Neuronal stem cell (in vitro differentiated cells): ENCODE measurements at regions not wholly inside any gene's neighbourhood (a gene's known extent, or its start where the extent isn't known, plus 50 kb on each side); places are given as distances from the start of the nearest gene placed in this dataset.

ENCODE experiments used
- DNase-seq: peaks from one replicate; pipeline ENCODE4 v3.0.0-alpha.2; 2013; ENCODE audit warnings: low spot score
- H2AFZ ChIP-seq: one replicate; pipeline ENCODE4 v1.6.1; 2013; ENCODE audit warnings: mild to moderate bottlenecking, low read length, inconsistent platforms
- H2AK5ac ChIP-seq: 2 replicates; pipeline ENCODE4 v1.6.1; 2013; ENCODE audit warnings: low read depth, mild to moderate bottlenecking, inconsistent platforms, low read length, moderate library complexity, mixed read lengths
- H2BK120ac ChIP-seq: 2 replicates; pipeline ENCODE4 v1.6.1; 2013; ENCODE audit warnings: low read depth, mild to moderate bottlenecking, inconsistent platforms, low read length, moderate library complexity, mixed read lengths
- H2BK12ac ChIP-seq: one replicate; pipeline ENCODE4 v1.6.1; 2013; ENCODE audit warnings: low read length, inconsistent platforms
- H2BK15ac ChIP-seq: 2 replicates; pipeline ENCODE4 v1.6.1; 2013; ENCODE audit warnings: mild to moderate bottlenecking, low read length, inconsistent platforms, mixed read lengths
- H2BK5ac ChIP-seq: one replicate; pipeline ENCODE4 v1.6.1; 2013; ENCODE audit warnings: inconsistent platforms, mild to moderate bottlenecking, low read length, moderate library complexity
- H3K14ac ChIP-seq: one replicate; pipeline ENCODE4 v1.6.1; 2013; ENCODE audit warnings: low read length, inconsistent platforms
- H3K18ac ChIP-seq: 2 replicates; pipeline ENCODE4 v1.6.1; 2013; ENCODE audit warnings: low read length, inconsistent platforms
- H3K23ac ChIP-seq: 2 replicates; pipeline ENCODE4 v1.6.1; 2013; ENCODE audit warnings: low read depth, mild to moderate bottlenecking, mixed read lengths, low read length, inconsistent platforms; ENCODE audit not compliant: poor library complexity
- H3K27ac ChIP-seq: replicated peaks from 3 replicates; pipeline ENCODE4 v1.5.1; 2013; ENCODE audit warnings: low read length, inconsistent platforms
- H3K27me3 ChIP-seq, 3 experiments: 2 replicates each; pipeline ENCODE4 v1.6.1; 2013; ENCODE audit warnings: low read length in 3 of 3, mild to moderate bottlenecking in 2 of 3, inconsistent platforms in 1 of 3, low read depth in 1 of 3, mixed read lengths in 1 of 3, moderate library complexity in 1 of 3; ENCODE audit not compliant: control insufficient read depth in 3 of 3, insufficient read depth in 3 of 3
- H3K36me3 ChIP-seq, 2 donors: replicated peaks in 1 of 2; 2 replicates each; pipeline ENCODE4 v1.6.1; 2013; ENCODE audit warnings: low read length in 2 of 2; ENCODE audit not compliant: control insufficient read depth in 2 of 2, insufficient read depth in 2 of 2
- H3K4ac ChIP-seq: 2 replicates; pipeline ENCODE4 v1.6.1; 2013; ENCODE audit warnings: inconsistent platforms, mild to moderate bottlenecking, low read length, moderate library complexity
- H3K4me1 ChIP-seq, 2 donors: 1 replicate in 1 of 2; 2 replicates in 1 of 2; pipeline ENCODE4 v1.6.1; 2013; ENCODE audit warnings: low read length in 2 of 2, low read depth in 1 of 2; ENCODE audit not compliant: control insufficient read depth in 2 of 2, insufficient read depth in 1 of 2
- H3K4me2 ChIP-seq: one replicate; pipeline ENCODE4 v1.6.1; 2013; ENCODE audit warnings: mild to moderate bottlenecking, low read length, inconsistent platforms; ENCODE audit not compliant: insufficient read depth, poor library complexity, severe bottlenecking
- H3K4me3 ChIP-seq, 2 donors: 2 replicates each; pipeline ENCODE4 v1.5.1; 2013; ENCODE audit warnings: low read length in 2 of 2, mild to moderate bottlenecking in 2 of 2, inconsistent platforms in 1 of 2, moderate library complexity in 1 of 2
- H3K79me1 ChIP-seq: one replicate; pipeline ENCODE4 v1.6.1; 2013; ENCODE audit warnings: low read depth, mild to moderate bottlenecking, inconsistent platforms, low read length, moderate library complexity
- H3K9ac ChIP-seq: one replicate; pipeline ENCODE4 v1.6.1; 2013; ENCODE audit warnings: mild to moderate bottlenecking, low read depth, low read length, inconsistent platforms; ENCODE audit not compliant: poor library complexity
- H3K9me3 ChIP-seq, 2 donors: replicated peaks in 1 of 2; 2 replicates each; pipeline versions ENCODE3 to v1.6.1; 2013; ENCODE audit warnings: low read length in 2 of 2, mild to moderate bottlenecking in 2 of 2, inconsistent platforms in 1 of 2, low read depth in 1 of 2, mixed read lengths in 1 of 2, moderate library complexity in 1 of 2; ENCODE audit not compliant: control insufficient read depth in 2 of 2, insufficient read depth in 1 of 2
- H4K8ac ChIP-seq: one replicate; pipeline ENCODE4 v1.6.1; 2013; ENCODE audit warnings: low read depth, mild to moderate bottlenecking, inconsistent platforms, low read length, moderate library complexity
- H4K91ac ChIP-seq: one replicate; pipeline ENCODE4 v1.6.1; 2013; ENCODE audit warnings: low read length, low read depth, mild to moderate bottlenecking, inconsistent platforms; ENCODE audit not compliant: poor library complexity
- WGBS, 2 donors: extraction: QIAGEN DNeasy Blood & Tissue Kit; methylation state at CpG; one replicate each; pipeline ENCODE4 v1.1.7; 2013; ENCODE audit warnings: missing lambda C conversion rate in 2 of 2, mixed read lengths in 1 of 2; ENCODE audit not compliant: insufficient read length in 2 of 2, insufficient replicate concordance in 1 of 2; ENCODE audit errors: extremely low coverage in 2 of 2; 5-methylcytosine and 5-hydroxymethylcytosine counted together

- DNase-seq: no peak
- Histone ChIP-seq H2AFZ (no peak overlapping the region), H4K8ac (no peak overlapping the region), H3K14ac (no peak overlapping the region), H2AK5ac (no peak overlapping the region), H3K4me2 (no peak overlapping the region), H3K4me1 (peaks cover 2 to 7% of the 10 kb centered on the region in 2 donors), H3K18ac (no peak overlapping the region), H3K27me3 (no peaks in the 10 kb centered on the region), H3K4ac (no peak overlapping the region), H3K27ac (no peak overlapping the region), H3K36me3 (no peaks in the 10 kb centered on the region), H3K9me3 (no peaks in the 10 kb centered on the region), H3K23ac (no peak overlapping the region), H3K9ac (no peak overlapping the region), H3K4me3 (no peak overlapping the region), H3K79me1 (no peaks in the 10 kb centered on the region), H2BK15ac (no peak overlapping the region), H4K91ac (no peak overlapping the region), H2BK120ac (no peak overlapping the region), H2BK12ac (no peak overlapping the region), H2BK5ac (no peak overlapping the region)
- no CpG with 5 or more reads among the region's 4 CpGs for WGBS, 2 donors
These were observed 945.9 kb upstream of the CITED2 start for GRCh38 chr6:140320081-140321080.

GRCh38 chr6:140319209-140319608 lies 944.8 kb upstream of the CITED2 start:
- no peaks in the 10 kb centered on the region for H3K27me3 ChIP-seq
- DNase-seq: no peak
- H2AFZ ChIP-seq: no peak overlapping the region
- no CpG with 5 or more reads among the region's 2 CpGs for WGBS, 2 donors
- no peaks in the 10 kb centered on the region for H3K9me3 ChIP-seq
- H3K4me2 ChIP-seq: no peak overlapping the region
- H3K4me3 ChIP-seq: no peak overlapping the region
- no peak overlapping the region for H4K8ac ChIP-seq
- no peak overlapping the region for H4K91ac ChIP-seq
- H2BK120ac ChIP-seq: no peak overlapping the region
- no peak overlapping the region for H2BK5ac ChIP-seq
- no peak overlapping the region for H3K14ac ChIP-seq
- H3K4ac ChIP-seq: no peak overlapping the region
- no peak overlapping the region for H3K23ac ChIP-seq
- no peak overlapping the region for H2AK5ac ChIP-seq
- peaks cover 2 to 7% of the 10 kb centered on the region in 2 donors for H3K4me1 ChIP-seq
- H3K27ac ChIP-seq: no peak overlapping the region
- H3K79me1 ChIP-seq: no peaks in the 10 kb centered on the region
- H2BK12ac ChIP-seq: no peak overlapping the region
- no peak overlapping the region for H2BK15ac ChIP-seq
- no peak overlapping the region for H3K9ac ChIP-seq
- H3K18ac ChIP-seq: no peak overlapping the region
- H3K36me3 ChIP-seq: no peaks in the 10 kb centered on the region

- Histone ChIP-seq H2AK5ac (no peak overlapping the region), H3K27me3 (no peaks in the 10 kb centered on the region), H3K4ac (no peak overlapping the region), H4K8ac (no peak overlapping the region), H3K4me1 (peaks cover 2 to 7% of the 10 kb centered on the region in 2 donors), H3K14ac (no peak overlapping the region), H3K27ac (no peak overlapping the region), H3K36me3 (no peaks in the 10 kb centered on the region), H4K91ac (no peak overlapping the region), H3K4me2 (no peak overlapping the region), H3K79me1 (no peaks in the 10 kb centered on the region), H3K23ac (no peak overlapping the region), H2AFZ (no peak overlapping the region), H3K9ac (no peak overlapping the region), H3K4me3 (no peak overlapping the region), H2BK120ac (no peak overlapping the region), H3K9me3 (no peaks in the 10 kb centered on the region), H2BK5ac (no peak overlapping the region), H2BK12ac (no peak overlapping the region), H2BK15ac (no peak overlapping the region), H3K18ac (no peak overlapping the region)
- no peak for DNase-seq
- WGBS, 2 donors: no CpG with 5 or more reads among the region's 3 CpGs
These were observed 944.0 kb upstream of the CITED2 start for GRCh38 chr6:140318408-140318807.

- Histone ChIP-seq H2AFZ (no peak overlapping the region), H3K79me1 (no peaks in the 10 kb centered on the region), H2BK15ac (no peak overlapping the region), H3K23ac (no peak overlapping the region), H3K9ac (no peak overlapping the region), H2BK5ac (no peak overlapping the region), H3K27me3 (no peaks in the 10 kb centered on the region), H2AK5ac (no peak overlapping the region), H2BK12ac (no peak overlapping the region), H3K4me1 (peaks cover 2 to 7% of the 10 kb centered on the region in 2 donors), H4K91ac (no peak overlapping the region), H3K4ac (no peak overlapping the region), H3K9me3 (no peaks in the 10 kb centered on the region), H3K36me3 (no peaks in the 10 kb centered on the region), H3K4me3 (no peak overlapping the region), H3K18ac (no peak overlapping the region), H4K8ac (no peak overlapping the region), H3K4me2 (no peak overlapping the region), H3K14ac (no peak overlapping the region), H2BK120ac (no peak overlapping the region), H3K27ac (no peak overlapping the region)
- DNase-seq: no peak
- no CpG with 5 or more reads among the region's 2 CpGs for WGBS, 2 donors
These were observed 943.5 kb upstream of the CITED2 start for GRCh38 chr6:140317950-140318349.
